ENCODE measurements at regions not wholly inside any gene's neighbourhood (a gene's known extent, or its start where the extent isn't known, plus 50 kb on each side); places are given as distances from the start of the nearest gene placed in this dataset.

GRCh38 chr2:239625156-239625845 lies 224.5 kb upstream of the HDAC4 start:
- TF ChIP-seq CTCF (IDR thresholded peaks at IDR 0.05): no peak
- TF ChIP-seq POLR2A (IDR thresholded peaks at IDR 0.05): no peak
